Suprapubic skin (tissue), 3 donors: ENCODE measurements at regions not wholly inside any gene's neighbourhood (a gene's known extent, or its start where the extent isn't known, plus 50 kb on each side); places are given as distances from the start of the nearest gene placed in this dataset.

Source experiments
- CTCF ChIP-seq, 2 donors: fragments of 200-600 bp in 1 of 2; fragments of 450-650 bp in 1 of 2; sonication (generic) in 1 of 2; IDR thresholded peaks; one replicate each; pipeline ENCODE4 v1.5.1; 2016 to 2019; ENCODE audit warnings: antibody characterized with exemption in 2 of 2, mild to moderate bottlenecking in 1 of 2, moderate library complexity in 1 of 2
- EP300 ChIP-seq: sonication (generic); formaldehyde crosslinking; IDR thresholded peaks from one replicate; pipeline ENCODE4 v1.6.1; 2017; ENCODE audit warnings: antibody characterized with exemption

- TF ChIP-seq EP300 (no peak), CTCF (IDR thresholded peaks at IDR 0.05) (no peak)
These were observed 542.3 kb upstream of the MBL2 start for GRCh38 chr10:53314876-53315275.
